H1 (cell line): ENCODE measurements at regions not wholly inside any gene's neighbourhood (a gene's known extent, or its start where the extent isn't known, plus 50 kb on each side); places are given as distances from the start of the nearest gene placed in this dataset.

Experiments
- CTCF ChIA-PET: fragments of 300-600 bp; sonication (Branson Sonifier 250); formaldehyde crosslinking; loops from one replicate; lab custom pipeline; 2021; ENCODE audit not compliant: partially characterized antibody; lab: Charles Lee
- POLR2A ChIA-PET: fragments of 300-600 bp; sonication (Branson Sonifier 250); formaldehyde crosslinking; loops from one replicate; lab custom pipeline; 2021; ENCODE audit warnings: inconsistent platforms; ENCODE audit not compliant: partially characterized antibody; lab: Charles Lee
- DNase-seq, 2 experiments: peaks; one replicate each; pipeline versions ENCODE4 v3.0.0 to v3.0.0-alpha.2; 2010 to 2022; ENCODE audit warnings: low spot score in 2 of 2, low read depth in 1 of 2, mixed read lengths in 1 of 2
- FAIRE-seq: peaks from 2 replicates; lab custom pipeline; 2011; peaks lifted over from hg19 to GRCh38; lab: Jason Lieb, UNC
- H2AFZ ChIP-seq: 2 replicates; pipeline ENCODE4 v1.8.1; 2012; ENCODE audit warnings: low read length, inconsistent platforms
- H2AK5ac ChIP-seq: 2 replicates; pipeline ENCODE4 v1.6.1; 2013; ENCODE audit warnings: low read depth, low read length
- H2BK120ac ChIP-seq: replicated peaks from 2 replicates; pipeline ENCODE3; 2013; ENCODE audit warnings: low read depth, low read length, inconsistent platforms
- H2BK12ac ChIP-seq: 2 replicates; pipeline ENCODE4 v1.6.1; 2013; ENCODE audit warnings: low read depth, low read length
- H2BK15ac ChIP-seq: 2 replicates; pipeline ENCODE4 v1.6.1; 2013; ENCODE audit warnings: low read length
- H2BK20ac ChIP-seq: 2 replicates; pipeline ENCODE4 v1.6.1; 2013; ENCODE audit warnings: low read length
- H2BK5ac ChIP-seq: 2 replicates; pipeline ENCODE4 v1.6.1; 2013; ENCODE audit warnings: low read depth, low read length
- H3K14ac ChIP-seq: 2 replicates; pipeline ENCODE4 v1.6.1; 2013; ENCODE audit warnings: inconsistent platforms; ENCODE audit not compliant: insufficient read length
- H3K18ac ChIP-seq: 2 replicates; pipeline ENCODE4 v1.6.1; 2013; ENCODE audit warnings: low read length; ENCODE audit errors: extremely low read depth
- H3K23ac ChIP-seq: 2 replicates; pipeline ENCODE4 v1.6.1; 2013; ENCODE audit warnings: inconsistent platforms; ENCODE audit not compliant: insufficient read length
- H3K23me2 ChIP-seq: 2 replicates; pipeline ENCODE4 v1.6.1; 2013; ENCODE audit warnings: low read depth, low read length
- H3K27ac ChIP-seq: 2 replicates; pipeline ENCODE4 v1.6.1; 2011; ENCODE audit warnings: low read depth, low read length, inconsistent platforms
- H3K27me3 ChIP-seq, 4 experiments: replicated peaks in 1 of 4; 1 replicate in 1 of 4; 2 replicates in 3 of 4; pipeline versions ENCODE4 v1.6.1 to v1.8.1; 2011 to 2013; ENCODE audit warnings: low read length in 3 of 4, mild to moderate bottlenecking in 3 of 4, inconsistent platforms in 2 of 4, mixed read lengths in 2 of 4, moderate library complexity in 1 of 4; ENCODE audit not compliant: control insufficient read depth in 3 of 4, insufficient read depth in 3 of 4; ENCODE audit errors: extremely low read depth in 1 of 4
- H3K36me3 ChIP-seq, 4 experiments: 2 replicates each; pipeline versions ENCODE4 v1.6.1 to v1.8.1; 2011 to 2013; ENCODE audit warnings: mild to moderate bottlenecking in 4 of 4, low read length in 3 of 4, moderate library complexity in 2 of 4, control low read depth in 1 of 4, inconsistent platforms in 1 of 4; ENCODE audit not compliant: insufficient read depth in 4 of 4, control insufficient read depth in 2 of 4
- H3K4ac ChIP-seq: replicated peaks from 2 replicates; pipeline ENCODE3; 2013; ENCODE audit warnings: low read length, low read depth, mixed read lengths, inconsistent platforms; ENCODE audit not compliant: insufficient read length
- H3K4me1 ChIP-seq, 4 experiments: replicated peaks in 1 of 4; 1 replicate in 1 of 4; 2 replicates in 3 of 4; pipeline versions ENCODE4 v1.6.1 to v1.8.1; 2011 to 2013; ENCODE audit warnings: low read length in 3 of 4, inconsistent platforms in 2 of 4, mixed read lengths in 1 of 4; ENCODE audit not compliant: insufficient read depth in 4 of 4, control insufficient read depth in 3 of 4
- H3K4me2 ChIP-seq, 2 experiments: 2 replicates each; pipeline versions ENCODE4 v1.6.1 to v1.8.1; 2011 to 2013; ENCODE audit warnings: low read depth in 2 of 2, low read length in 2 of 2, control low read depth in 1 of 2, inconsistent platforms in 1 of 2, mild to moderate bottlenecking in 1 of 2; ENCODE audit not compliant: insufficient read depth in 1 of 2
- H3K4me3 ChIP-seq, 4 experiments: fragments of 200-600, 300-600 bp in 1 of 4; sonication (generic), shearing (Covaris generic), sonication (Bioruptor Twin) in 1 of 4; 2 replicates each; pipeline versions ENCODE4 v1.5.1 to v1.8.1; 2011 to 2016; ENCODE audit warnings: low read length in 4 of 4, low read depth in 3 of 4, control low read depth in 2 of 4, inconsistent platforms in 2 of 4, mild to moderate bottlenecking in 2 of 4, mixed read lengths in 1 of 4, moderate library complexity in 1 of 4; ENCODE audit not compliant: insufficient read depth in 2 of 4; ENCODE audit errors: extremely low read depth in 1 of 4
- H3K56ac ChIP-seq: replicated peaks from 2 replicates; pipeline ENCODE3; 2013; ENCODE audit warnings: low read depth, mild to moderate bottlenecking, mixed read lengths, low read length, inconsistent platforms; ENCODE audit not compliant: insufficient read length
- H3K79me1 ChIP-seq: 2 replicates; pipeline ENCODE4 v1.6.1; 2013; ENCODE audit warnings: low read depth, low read length, control low read depth
- H3K79me2 ChIP-seq, 2 experiments: 2 replicates each; pipeline versions ENCODE4 v1.6.1 to v1.8.1; 2012 to 2013; ENCODE audit warnings: low read length in 2 of 2, mild to moderate bottlenecking in 2 of 2, inconsistent platforms in 1 of 2; ENCODE audit not compliant: insufficient read depth in 2 of 2, control insufficient read depth in 1 of 2
- H3K9ac ChIP-seq, 4 experiments: replicated peaks in 1 of 4; 1 replicate in 1 of 4; 2 replicates in 3 of 4; pipeline versions ENCODE4 v1.6.1 to v1.8.1; 2011 to 2013; ENCODE audit warnings: low read depth in 3 of 4, low read length in 3 of 4, control low read depth in 2 of 4, mild to moderate bottlenecking in 2 of 4, moderate library complexity in 2 of 4, inconsistent platforms in 1 of 4; ENCODE audit errors: extremely low read depth in 1 of 4
- H3K9me3 ChIP-seq, 2 experiments: 2 replicates each; pipeline versions ENCODE4 v1.6.1 to v1.8.1; 2012 to 2013; ENCODE audit warnings: mild to moderate bottlenecking in 2 of 2, moderate library complexity in 2 of 2, control low read depth in 1 of 2, inconsistent platforms in 1 of 2, low read depth in 1 of 2, low read length in 1 of 2, mixed read lengths in 1 of 2; ENCODE audit not compliant: insufficient read depth in 2 of 2
- H4K20me1 ChIP-seq, 2 experiments: replicated peaks in 1 of 2; 2 replicates each; pipeline versions ENCODE3 to v1.8.1; 2011 to 2013; ENCODE audit warnings: inconsistent platforms in 2 of 2, low read length in 2 of 2, mild to moderate bottlenecking in 1 of 2; ENCODE audit not compliant: insufficient read depth in 2 of 2, control insufficient read depth in 1 of 2
- H4K5ac ChIP-seq: 2 replicates; pipeline ENCODE4 v1.6.1; 2013; ENCODE audit warnings: low read length, low read depth, mixed read lengths, inconsistent platforms; ENCODE audit not compliant: insufficient read length
- H4K8ac ChIP-seq: 2 replicates; pipeline ENCODE4 v1.8.0; 2013; ENCODE audit warnings: mild to moderate bottlenecking, moderate library complexity, low read length, inconsistent platforms; ENCODE audit not compliant: insufficient read depth; ENCODE audit errors: extremely low read depth
- H4K91ac ChIP-seq: replicated peaks from 2 replicates; pipeline ENCODE3; 2013; ENCODE audit warnings: low read length, mixed read lengths, inconsistent platforms; ENCODE audit not compliant: insufficient read length
- NANOG ChIP-seq: IDR thresholded peaks from 2 replicates; pipeline ENCODE4 v1.6.1; 2011; ENCODE audit warnings: low read length, low read depth, mild to moderate bottlenecking, inconsistent platforms; ENCODE audit not compliant: insufficient read depth, poor library complexity, severe bottlenecking
- PHF8 ChIP-seq: fragments of 200-600 bp; sonication (generic); conservative IDR thresholded peaks from 2 replicates; pipeline ENCODE4 v1.7.1; 2012; ENCODE audit warnings: low read depth, mild to moderate bottlenecking, inconsistent platforms, low read length, moderate library complexity
- SIRT6 ChIP-seq: IDR thresholded peaks from one replicate; pipeline ENCODE4 v1.7.1; 2012; ENCODE audit warnings: low read length, inconsistent platforms
- WGBS, 2 experiments: shearing (Covaris generic) in 1 of 2; methylation state at CpG; one replicate each; pipeline versions ENCODE4 v1.1.6 to v1.1.7; 2013 to 2015; ENCODE audit warnings: low lambda C conversion rate in 2 of 2, mixed read lengths in 2 of 2, inconsistent platforms in 1 of 2, low coverage in 1 of 2, missing lambda C conversion rate in 1 of 2; ENCODE audit not compliant: insufficient replicate concordance in 2 of 2, insufficient coverage in 1 of 2, insufficient read length in 1 of 2; ENCODE audit errors: extremely low coverage in 1 of 2, missing lambda C conversion rate in 1 of 2; 5-methylcytosine and 5-hydroxymethylcytosine counted together
- TF ChIP-seq, protein P1 (sequence below): IDR thresholded peaks from 2 replicates; pipeline ENCODE4 v1.6.1; 2011; ENCODE audit warnings: low read length, improper control_type of control experiment

DNA sequence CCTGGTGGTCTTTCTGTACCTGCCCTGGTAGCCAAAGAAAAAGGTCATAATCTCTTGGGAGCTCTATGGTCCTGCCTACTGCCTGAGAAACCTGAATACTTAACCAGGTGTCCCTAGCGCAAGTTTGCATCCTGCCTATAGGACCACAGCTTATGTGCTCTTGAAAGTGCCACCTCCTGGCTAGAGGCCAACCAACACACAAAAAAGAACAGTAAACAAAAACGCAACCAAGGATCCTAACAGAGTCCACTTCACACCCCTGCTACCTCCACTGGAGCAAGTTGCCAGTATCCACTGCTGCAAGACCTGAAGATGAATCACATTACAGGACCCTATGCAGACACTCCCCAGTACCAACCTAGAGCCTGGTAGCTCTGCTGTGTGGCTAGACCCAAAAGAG is 103.2 kb upstream of the PABPC5 start:
- FAIRE-seq (no peak), DNase-seq (no peak)
- ChIA-PET CTCF (no interaction called here), POLR2A (no interaction called here)
- Histone ChIP-seq H2BK20ac (no peak overlapping the region), H3K79me2 (no peaks in the 10 kb centered on the region), H4K8ac (no peak overlapping the region), H3K36me3 (no peaks in the 10 kb centered on the region), H4K91ac (no peak overlapping the region), H3K18ac (no peak overlapping the region), H4K20me1 (no peaks in the 10 kb centered on the region), H3K4ac (no peak overlapping the region), H2AK5ac (no peak overlapping the region), H2AFZ (no peak overlapping the region), H3K9ac (no peak overlapping the region), H4K5ac (no peak overlapping the region), H3K23ac (no peak overlapping the region), H3K23me2 (no peaks in the 10 kb centered on the region), H2BK15ac (no peak overlapping the region), H2BK12ac (no peak overlapping the region), H3K9me3 (no peaks in the 10 kb centered on the region), H3K79me1 (no peaks in the 10 kb centered on the region), H3K27me3 (no peaks in the 10 kb centered on the region), H3K4me2 (no peak overlapping the region), H3K27ac (no peak overlapping the region), H3K56ac (no peak overlapping the region), H3K4me3 (no peak overlapping the region), H3K14ac (no peak overlapping the region), H2BK120ac (no peak overlapping the region), H3K4me1 (no peaks in the 10 kb centered on the region), H2BK5ac (no peak overlapping the region)
- 80% methylated on average over 1 of the region's 2 CpGs; no CpG with 5 or more reads in 1 of the 2 experiments for WGBS, 2 experiments
- TF ChIP-seq PHF8 (no peak), SIRT6 (no peak), NANOG (no peak)
- TF ChIP-seq, protein P1, sequence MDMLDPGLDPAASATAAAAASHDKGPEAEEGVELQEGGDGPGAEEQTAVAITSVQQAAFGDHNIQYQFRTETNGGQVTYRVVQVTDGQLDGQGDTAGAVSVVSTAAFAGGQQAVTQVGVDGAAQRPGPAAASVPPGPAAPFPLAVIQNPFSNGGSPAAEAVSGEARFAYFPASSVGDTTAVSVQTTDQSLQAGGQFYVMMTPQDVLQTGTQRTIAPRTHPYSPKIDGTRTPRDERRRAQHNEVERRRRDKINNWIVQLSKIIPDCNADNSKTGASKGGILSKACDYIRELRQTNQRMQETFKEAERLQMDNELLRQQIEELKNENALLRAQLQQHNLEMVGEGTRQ = no peak
